ENCODE measurements at regions not wholly inside any gene's neighbourhood (a gene's known extent, or its start where the extent isn't known, plus 50 kb on each side); places are given as distances from the start of the nearest gene placed in this dataset.
A peak's percentile ranks its signal among the peaks of the same experiment; 100 is the strongest.
"Not testable (repeated sequence)": the region's sequence is repeated elsewhere in the genome, so short reads cannot be mapped to it uniquely, and the experiment has no call there.

DNA sequence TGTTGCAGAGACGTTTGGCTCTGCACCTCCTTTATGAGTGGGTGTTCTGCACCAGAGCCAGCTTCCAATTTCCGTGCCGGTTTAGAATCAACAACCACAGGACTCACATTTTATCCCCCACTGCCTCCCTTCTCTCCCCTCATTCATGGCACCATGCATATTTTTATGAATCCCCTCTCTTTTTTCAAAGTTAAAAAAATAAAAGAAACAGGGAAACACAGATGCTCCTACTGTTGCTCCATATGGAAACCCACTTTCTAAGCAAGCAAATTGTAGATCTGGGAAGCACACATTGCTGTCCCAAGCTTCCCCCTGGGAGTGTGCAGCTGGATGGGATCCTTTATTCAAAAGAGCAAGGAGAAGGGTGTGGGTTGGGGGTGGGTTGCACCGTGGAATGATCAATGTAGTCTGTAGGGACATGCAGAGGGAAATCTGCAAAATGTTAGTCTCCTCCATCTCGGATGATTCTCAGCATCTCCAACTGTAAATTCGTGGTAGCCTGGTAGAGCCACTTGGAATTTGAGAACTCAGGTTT is 410.0 kb upstream of the ADAMTSL1 start:
- no peak for DNase-seq (ENCODE audit: low read depth in 1 of 2, low spot score in 2 of 2)
- H3K4me1 ChIP-seq (replicated peaks): no peaks in the 10 kb centered on the region
- H3K27me3 ChIP-seq (replicated peaks): no peaks in the 10 kb centered on the region

DNA sequence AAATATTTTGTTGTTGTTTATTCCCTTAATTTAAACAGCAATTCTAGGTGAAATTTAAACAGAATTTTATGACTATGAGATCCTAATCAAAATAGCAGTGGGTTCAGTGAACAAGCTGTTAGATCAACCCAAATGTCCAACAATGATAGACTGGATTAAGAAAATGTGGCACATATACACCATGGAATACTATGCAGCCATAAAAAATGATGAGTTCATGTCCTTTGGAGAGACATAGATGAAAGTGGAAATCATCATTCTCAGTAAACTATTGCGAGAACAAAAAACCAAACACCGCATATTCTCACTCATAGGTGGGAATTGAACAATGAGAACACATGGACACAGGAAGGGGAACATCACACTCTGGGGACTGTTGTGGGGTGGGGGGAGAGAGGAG is 407.3 kb upstream of the ADAMTSL1 start:
- not testable (repeated sequence) for H3K9me3 ChIP-seq (replicated peaks); H3K27ac ChIP-seq; H3K4me3 ChIP-seq

More for the DNA sequence above, 410.0 kb upstream of the ADAMTSL1 start:
- Histone ChIP-seq H3K36me3 (no peaks in the 10 kb centered on the region), H3K4me3 (no peak overlapping the region), H3K9me3 (replicated peaks) (no peaks in the 10 kb centered on the region), H3K27ac (no peak overlapping the region)

DNA sequence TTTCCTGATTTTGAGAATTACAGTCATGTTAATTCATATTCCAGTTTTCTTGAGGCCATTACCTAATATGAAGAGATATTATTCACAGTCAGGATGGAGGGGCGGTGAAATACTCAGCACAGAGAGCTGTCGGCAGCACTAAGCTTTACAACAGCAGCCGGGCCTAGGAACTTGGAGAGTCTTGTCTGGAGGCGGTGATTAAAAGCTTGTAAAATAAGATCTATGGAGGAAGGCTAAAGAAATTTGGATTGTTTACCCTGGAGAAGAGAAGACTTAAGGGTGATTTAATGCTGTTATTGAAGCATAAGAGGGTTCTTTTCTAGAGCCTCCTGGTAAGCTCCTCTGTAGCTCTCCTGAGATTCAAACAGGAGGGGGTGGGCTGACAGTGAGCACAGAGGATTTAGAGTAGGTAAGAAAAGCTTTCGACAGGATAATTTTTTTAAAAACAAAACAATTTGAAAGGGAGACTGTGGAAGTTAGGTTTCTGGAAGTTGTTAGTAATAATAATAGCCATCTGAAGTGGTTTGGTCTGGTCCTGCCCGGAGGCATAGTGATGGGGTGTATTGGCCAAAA is 406.3 kb upstream of the ADAMTSL1 start:
- Histone ChIP-seq H3K27ac (no peak overlapping the region), H3K4me3 (no peak overlapping the region), H3K36me3 (no peaks in the 10 kb centered on the region), H3K27me3 (replicated peaks) (no peaks in the 10 kb centered on the region), H3K9me3 (replicated peaks) (no peaks in the 10 kb centered on the region), H3K4me1 (replicated peaks) (no peaks in the 10 kb centered on the region)
- DNase-seq (ENCODE audit: low read depth in 1 of 2, low spot score in 2 of 2): no peak

More for the DNA sequence above, 407.3 kb upstream of the ADAMTSL1 start:
- H3K27me3 ChIP-seq (replicated peaks); DNase-seq (ENCODE audit: low read depth in 1 of 2, low spot score in 2 of 2); H3K4me1 ChIP-seq (replicated peaks); H3K36me3 ChIP-seq: not testable (repeated sequence)

DNA sequence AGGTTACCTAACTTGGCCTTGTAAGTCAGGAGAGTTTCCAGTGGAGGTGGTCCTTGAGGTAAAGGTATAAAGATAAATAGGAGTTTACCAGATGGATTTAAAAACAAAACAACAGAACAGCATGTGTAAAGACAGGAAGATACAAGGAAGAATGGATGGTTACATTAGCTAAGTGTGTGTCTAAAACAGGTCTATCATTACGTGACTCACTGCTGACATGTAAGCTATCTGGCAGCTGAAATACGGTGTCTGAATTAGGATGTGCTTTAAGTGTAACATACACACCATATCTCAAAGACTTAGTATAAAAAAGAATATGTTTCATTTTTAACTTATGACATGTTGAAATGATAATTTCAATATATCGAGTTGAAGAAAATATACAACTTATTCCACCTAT is 405.1 kb upstream of the ADAMTSL1 start:
- Histone ChIP-seq H3K36me3 (no peaks in the 10 kb centered on the region), H3K4me3 (no peak overlapping the region), H3K4me1 (replicated peaks) (no peaks in the 10 kb centered on the region), H3K27me3 (replicated peaks) (no peaks in the 10 kb centered on the region), H3K9me3 (replicated peaks) (no peaks in the 10 kb centered on the region), H3K27ac (no peak overlapping the region)
- DNase-seq (ENCODE audit: low read depth in 1 of 2, low spot score in 2 of 2): no peak

DNA sequence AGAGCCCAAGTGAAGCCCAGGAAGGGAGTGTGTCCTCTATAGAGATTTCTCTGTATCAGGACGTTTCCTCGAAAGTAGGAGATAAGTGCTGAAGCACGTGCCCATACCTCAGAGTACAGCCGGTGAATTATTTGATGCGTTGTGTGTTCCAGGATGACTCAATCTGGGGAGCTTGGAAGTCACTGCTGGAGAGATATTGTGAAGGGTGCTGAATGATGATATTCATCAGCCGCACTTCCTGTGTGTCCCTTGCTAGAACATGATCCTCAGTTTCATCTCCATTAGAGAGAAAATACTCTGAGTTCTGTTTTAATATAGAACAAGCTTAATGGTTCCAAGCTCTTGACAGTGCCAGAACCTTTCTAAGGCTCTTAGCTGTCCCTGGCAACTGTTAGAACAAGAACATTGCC is 402.3 kb upstream of the ADAMTSL1 start:
- H3K27ac ChIP-seq: no peak overlapping the region
- no peaks in the 10 kb centered on the region for H3K4me1 ChIP-seq (replicated peaks)
- no peak overlapping the region for H3K4me3 ChIP-seq
- H3K9me3 ChIP-seq (replicated peaks): no peaks in the 10 kb centered on the region
- DNase-seq (ENCODE audit: low read depth in 1 of 2, low spot score in 2 of 2): peak in 1 of 2 experiments; percentile 2
- no peaks in the 10 kb centered on the region for H3K27me3 ChIP-seq (replicated peaks)
- H3K36me3 ChIP-seq: no peaks in the 10 kb centered on the region

DNA sequence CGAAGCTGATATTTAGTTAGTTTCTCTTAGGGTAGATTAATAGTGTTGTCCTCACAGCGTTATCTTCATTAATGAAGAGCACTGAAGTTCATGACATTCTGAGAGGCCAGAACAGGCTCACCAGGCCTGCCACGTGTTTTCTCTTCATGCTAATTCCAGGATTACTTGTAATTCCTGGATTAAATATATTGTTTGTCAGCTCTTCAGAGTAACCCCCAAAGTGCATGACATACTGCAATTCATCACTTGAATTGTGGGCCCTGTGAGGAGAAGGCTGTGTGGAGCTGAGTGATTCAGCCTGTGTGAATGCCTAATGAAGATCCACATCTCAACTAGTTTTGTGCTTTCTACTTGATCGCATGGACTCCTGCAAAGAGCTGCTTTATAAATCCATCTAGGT is 401.0 kb upstream of the ADAMTSL1 start:
- H3K27ac ChIP-seq: no peak overlapping the region
- H3K4me3 ChIP-seq: no peak overlapping the region
- H3K27me3 ChIP-seq (replicated peaks): no peaks in the 10 kb centered on the region
- H3K36me3 ChIP-seq: no peaks in the 10 kb centered on the region
- no peaks in the 10 kb centered on the region for H3K4me1 ChIP-seq (replicated peaks)
- no peaks in the 10 kb centered on the region for H3K9me3 ChIP-seq (replicated peaks)
- no peak for DNase-seq (ENCODE audit: low read depth in 1 of 2, low spot score in 2 of 2)

DNA sequence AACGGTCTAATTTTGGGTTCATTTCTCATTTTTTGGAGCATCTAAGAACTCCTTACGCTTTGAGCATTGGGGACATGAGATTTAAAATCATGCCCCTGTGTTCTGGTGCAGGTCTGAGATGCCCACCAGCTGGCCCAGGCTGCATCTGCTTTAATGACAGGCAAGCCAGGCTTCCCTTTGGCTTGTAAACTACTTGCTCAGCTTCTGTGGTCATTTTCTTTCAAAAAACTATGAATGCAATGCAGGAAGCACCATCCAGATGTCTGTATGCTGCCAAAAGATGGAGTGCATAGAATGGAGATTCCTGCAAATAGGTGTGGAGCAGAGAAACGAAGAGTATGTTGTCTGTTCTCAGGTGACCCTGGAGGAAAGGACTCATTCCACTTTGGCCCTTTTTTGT is 399.9 kb upstream of the ADAMTSL1 start:
- H3K4me3 ChIP-seq: no peak overlapping the region
- no peaks in the 10 kb centered on the region for H3K4me1 ChIP-seq (replicated peaks)
- H3K36me3 ChIP-seq: no peaks in the 10 kb centered on the region
- H3K9me3 ChIP-seq (replicated peaks): no peaks in the 10 kb centered on the region
- no peaks in the 10 kb centered on the region for H3K27me3 ChIP-seq (replicated peaks)
- no peak overlapping the region for H3K27ac ChIP-seq
- no peak for DNase-seq (ENCODE audit: low read depth in 1 of 2, low spot score in 2 of 2)

DNA sequence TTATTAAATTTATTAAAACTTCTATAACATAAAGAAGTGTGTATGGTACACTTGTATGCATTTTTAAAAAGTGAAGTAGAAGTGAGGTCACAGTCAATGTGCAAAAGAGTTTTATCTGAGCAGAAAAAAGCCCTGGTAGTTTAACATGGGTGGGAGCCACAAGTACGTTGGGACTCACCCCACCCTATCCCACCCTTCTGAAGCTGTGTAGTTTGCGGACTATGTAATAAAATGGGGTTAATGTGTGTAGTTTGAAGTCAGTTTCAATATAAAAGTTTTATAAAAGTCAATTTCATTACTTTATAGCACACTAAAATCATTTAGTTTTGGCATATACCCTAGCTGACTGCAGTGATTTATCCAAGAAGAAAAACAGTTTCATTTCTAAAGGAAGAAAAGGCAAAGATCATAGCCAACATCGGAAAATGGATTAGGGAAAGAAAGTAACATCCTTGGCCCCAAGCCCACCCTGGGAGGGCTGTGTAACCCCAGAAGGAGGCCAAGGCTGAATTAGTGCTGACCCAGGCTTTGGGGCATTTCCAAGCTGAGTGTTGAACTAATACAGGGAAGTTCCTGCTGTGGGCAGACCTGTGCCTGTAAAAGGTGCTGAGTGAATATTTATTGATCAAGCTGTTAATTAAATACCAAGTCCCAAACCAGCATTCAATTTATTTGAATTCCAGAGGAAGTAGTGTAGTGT is 398.6 kb upstream of the ADAMTSL1 start:
- Histone ChIP-seq H3K9me3 (replicated peaks) (no peaks in the 10 kb centered on the region), H3K36me3 (no peaks in the 10 kb centered on the region), H3K4me3 (no peak overlapping the region), H3K4me1 (replicated peaks) (no peaks in the 10 kb centered on the region), H3K27me3 (replicated peaks) (no peaks in the 10 kb centered on the region), H3K27ac (no peak overlapping the region)
- no peak for DNase-seq (ENCODE audit: low read depth in 1 of 2, low spot score in 2 of 2)

DNA sequence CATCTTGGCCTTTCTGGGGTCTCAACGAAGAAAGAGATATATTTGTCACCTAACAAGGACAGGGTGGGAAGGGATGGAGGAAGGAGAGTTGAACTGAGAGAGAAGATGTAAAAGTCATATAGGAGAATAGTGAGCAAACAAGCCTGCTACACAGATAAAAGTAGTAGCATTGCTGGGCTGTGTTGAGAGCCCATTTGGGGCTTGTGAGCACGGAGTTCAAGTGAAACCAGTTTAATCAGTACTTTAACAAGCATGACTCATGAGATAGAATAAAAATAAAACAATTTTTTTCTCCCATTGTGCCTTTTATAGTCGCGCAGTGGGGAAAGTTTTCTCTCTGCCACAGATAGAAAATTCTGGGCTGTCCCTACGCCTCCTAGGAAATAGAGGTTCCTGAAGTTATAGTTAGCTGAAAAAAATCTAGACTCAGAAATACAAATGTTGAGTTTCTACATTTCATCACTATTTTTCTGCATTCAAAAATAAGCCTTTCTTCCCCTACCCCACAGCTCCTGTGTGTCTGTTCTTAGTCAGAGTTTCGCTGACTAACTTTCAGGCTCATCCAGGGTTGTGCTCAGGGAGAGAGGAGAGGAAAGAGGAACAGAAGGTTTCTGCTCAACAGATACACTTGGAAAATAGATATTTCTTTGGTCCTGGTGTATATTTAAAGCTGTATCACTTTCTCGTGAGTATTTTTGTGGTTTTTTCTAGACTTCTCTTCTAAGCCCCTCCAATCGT is 395.8 kb upstream of the ADAMTSL1 start:
- Histone ChIP-seq H3K27me3 (replicated peaks) (no peaks in the 10 kb centered on the region), H3K4me3 (no peak overlapping the region), H3K4me1 (replicated peaks) (no peaks in the 10 kb centered on the region), H3K27ac (no peak overlapping the region), H3K9me3 (replicated peaks) (no peaks in the 10 kb centered on the region), H3K36me3 (no peaks in the 10 kb centered on the region)
- DNase-seq (ENCODE audit: low read depth in 1 of 2, low spot score in 2 of 2): no peak

DNA sequence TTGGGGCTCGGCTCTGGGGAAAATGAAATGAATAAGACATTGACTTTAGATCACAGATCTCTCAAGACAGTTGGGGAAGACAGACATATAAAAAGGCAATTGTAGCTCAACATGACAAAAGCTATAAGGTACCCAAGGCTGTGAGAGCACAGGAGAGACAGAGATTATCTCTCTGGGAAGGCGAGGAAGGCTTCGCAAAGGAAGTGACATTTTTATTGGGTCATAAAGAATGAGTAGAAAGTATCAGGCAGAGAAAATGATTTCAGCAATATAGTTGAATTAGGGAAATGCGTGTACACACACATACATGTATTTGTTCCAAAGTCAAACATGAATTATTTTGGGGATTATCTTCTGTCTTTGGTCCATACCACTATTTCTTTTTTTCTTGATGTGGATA is 381.8 kb upstream of the ADAMTSL1 start:
- Histone ChIP-seq H3K27ac (no peak overlapping the region), H3K36me3 (no peaks in the 10 kb centered on the region), H3K9me3 (replicated peaks) (no peaks in the 10 kb centered on the region), H3K4me3 (no peak overlapping the region), H3K27me3 (replicated peaks) (no peaks in the 10 kb centered on the region), H3K4me1 (replicated peaks) (no peaks in the 10 kb centered on the region)
- DNase-seq (ENCODE audit: low read depth in 1 of 2, low spot score in 2 of 2): no peak

DNA sequence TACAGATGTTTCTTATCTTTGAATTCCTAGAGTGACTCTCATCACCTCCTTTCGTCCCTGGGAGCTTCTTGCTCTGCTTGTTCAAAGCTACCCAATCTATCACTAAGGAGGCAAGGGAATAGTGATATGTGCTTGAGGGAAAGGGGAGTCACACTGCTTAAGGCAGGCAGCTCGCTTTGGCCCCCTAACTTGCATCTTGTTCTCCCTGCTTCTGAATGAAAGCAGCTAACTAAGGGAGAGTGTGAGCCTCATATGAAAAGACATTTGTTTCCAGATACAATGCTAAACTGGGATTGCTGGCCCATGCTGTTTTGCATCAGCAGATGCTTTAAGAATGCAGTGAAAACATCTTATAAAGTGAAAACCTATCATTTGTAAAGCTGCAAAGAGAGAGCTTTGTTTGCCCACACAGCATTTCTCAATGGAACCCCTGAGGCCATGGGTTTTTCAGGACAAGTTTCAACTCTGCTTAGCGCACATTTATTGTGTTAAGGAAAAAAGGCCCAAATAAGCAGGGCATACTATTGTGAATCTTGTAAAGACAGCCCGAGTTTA is 367.9 kb upstream of the ADAMTSL1 start:
- H3K9me3 ChIP-seq (replicated peaks): no peaks in the 10 kb centered on the region
- no peak overlapping the region for H3K27ac ChIP-seq
- no peak for DNase-seq (ENCODE audit: low read depth in 1 of 2, low spot score in 2 of 2)
- no peaks in the 10 kb centered on the region for H3K36me3 ChIP-seq
- H3K4me1 ChIP-seq (replicated peaks): no peaks in the 10 kb centered on the region
- no peaks in the 10 kb centered on the region for H3K27me3 ChIP-seq (replicated peaks)
- H3K4me3 ChIP-seq: no peak overlapping the region

DNA sequence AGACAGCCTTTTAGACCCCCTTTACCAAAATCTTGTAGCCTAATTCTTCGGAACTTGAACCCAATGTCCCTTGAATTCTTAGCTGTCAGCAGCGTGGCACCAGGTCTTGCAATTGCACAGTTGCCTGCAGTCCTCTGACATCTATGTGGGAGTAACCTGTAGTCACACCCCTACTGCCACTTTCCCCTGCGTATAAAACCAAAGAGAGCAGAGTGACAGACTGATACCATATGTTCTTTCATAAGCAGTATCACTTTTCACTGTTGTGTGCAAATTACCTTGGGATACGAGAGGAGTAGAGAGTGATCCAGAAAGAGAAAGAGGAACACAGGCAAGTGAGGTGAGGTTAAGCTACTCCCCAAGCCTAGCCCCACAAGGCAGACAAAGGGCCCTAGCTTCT is 364.3 kb upstream of the ADAMTSL1 start:
- Histone ChIP-seq H3K9me3 (replicated peaks) (no peaks in the 10 kb centered on the region), H3K4me3 (no peak overlapping the region), H3K4me1 (replicated peaks) (no peaks in the 10 kb centered on the region), H3K27ac (no peak overlapping the region), H3K27me3 (replicated peaks) (no peaks in the 10 kb centered on the region), H3K36me3 (no peaks in the 10 kb centered on the region)
- DNase-seq (ENCODE audit: low read depth in 1 of 2, low spot score in 2 of 2): no peak

DNA sequence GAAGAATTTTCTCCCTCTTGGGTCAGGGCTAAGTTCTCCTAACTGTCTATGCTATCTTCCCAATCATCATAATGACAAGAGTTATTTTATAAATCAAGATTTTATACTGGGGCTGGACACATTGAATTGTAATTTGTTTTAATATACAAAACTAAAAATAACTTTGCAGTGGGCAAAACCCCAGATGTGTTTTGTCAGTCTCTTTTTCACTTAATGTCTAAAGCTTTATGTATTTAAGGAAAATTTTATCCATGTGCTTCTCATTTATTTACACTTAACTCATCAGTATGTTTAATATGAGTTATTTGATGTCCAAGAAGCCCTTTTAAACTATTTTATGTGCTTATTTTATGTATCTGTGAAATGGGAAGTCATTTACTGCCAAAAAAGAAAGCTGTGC is 362.8 kb upstream of the ADAMTSL1 start:
- Histone ChIP-seq H3K4me3 (no peak overlapping the region), H3K27me3 (replicated peaks) (no peaks in the 10 kb centered on the region), H3K27ac (no peak overlapping the region), H3K36me3 (no peaks in the 10 kb centered on the region), H3K9me3 (replicated peaks) (no peaks in the 10 kb centered on the region), H3K4me1 (replicated peaks) (no peaks in the 10 kb centered on the region)
- no peak for DNase-seq (ENCODE audit: low read depth in 1 of 2, low spot score in 2 of 2)
